ENCODE measurements at regions not wholly inside any gene's neighbourhood (a gene's known extent, or its start where the extent isn't known, plus 50 kb on each side); places are given as distances from the start of the nearest gene placed in this dataset.

GRCh38 chr2:39538718-39539117 is 101.6 kb upstream of the MAP4K3 start:
- no peak for TF ChIP-seq CTCF (IDR thresholded peaks at IDR 0.05; ENCODE audit: insufficient read depth, low read length)
- no peak overlapping the region for H3K4me3 ChIP-seq (ENCODE audit: low read depth, low read length)
- DNase-seq (ENCODE audit: low read depth): no peak

- DNase-seq (ENCODE audit: low read depth): no peak
- no peak overlapping the region for H3K4me3 ChIP-seq (ENCODE audit: low read depth, low read length)
- no peak for TF ChIP-seq CTCF (IDR thresholded peaks at IDR 0.05; ENCODE audit: insufficient read depth, low read length)
Observed at GRCh38 chr2:39540414-39540813, 103.3 kb upstream of the MAP4K3 start.

GRCh38 chr2:39541011-39541930 is 104.2 kb upstream of the MAP4K3 start:
- DNase-seq (ENCODE audit: low read depth): no peak
- TF ChIP-seq CTCF (IDR thresholded peaks at IDR 0.05; ENCODE audit: insufficient read depth, low read length): no peak
- H3K4me3 ChIP-seq (ENCODE audit: low read depth, low read length): no peak overlapping the region

GRCh38 chr2:39542523-39542922 is 105.4 kb upstream of the MAP4K3 start:
- no peak for DNase-seq (ENCODE audit: low read depth)
- no peak overlapping the region for H3K4me3 ChIP-seq (ENCODE audit: low read depth, low read length)
- no peak for TF ChIP-seq CTCF (IDR thresholded peaks at IDR 0.05; ENCODE audit: insufficient read depth, low read length)

DNA sequence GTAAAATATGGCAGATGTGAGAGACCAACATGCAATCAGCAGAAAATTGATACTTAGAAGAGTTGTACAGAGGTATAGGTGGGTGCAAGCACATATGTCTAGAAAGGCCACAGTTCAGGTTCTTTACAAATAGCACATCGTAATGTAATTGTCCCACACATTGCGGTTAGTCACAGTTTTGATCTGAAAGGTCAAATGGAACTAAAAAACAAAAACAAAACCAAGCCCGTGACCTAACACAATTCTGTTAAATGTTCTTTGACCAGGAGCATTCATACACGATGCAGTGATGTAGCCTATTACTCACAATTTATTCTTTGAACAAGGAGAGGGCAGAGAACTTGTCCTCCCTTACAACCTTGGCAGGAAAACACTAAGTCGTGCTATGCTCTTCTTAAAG is 108.9 kb upstream of the MAP4K3 start:
- no peak for TF ChIP-seq CTCF (IDR thresholded peaks at IDR 0.05; ENCODE audit: insufficient read depth, low read length)
- H3K4me3 ChIP-seq (ENCODE audit: low read depth, low read length): no peak overlapping the region
- DNase-seq (ENCODE audit: low read depth): no peak

DNA sequence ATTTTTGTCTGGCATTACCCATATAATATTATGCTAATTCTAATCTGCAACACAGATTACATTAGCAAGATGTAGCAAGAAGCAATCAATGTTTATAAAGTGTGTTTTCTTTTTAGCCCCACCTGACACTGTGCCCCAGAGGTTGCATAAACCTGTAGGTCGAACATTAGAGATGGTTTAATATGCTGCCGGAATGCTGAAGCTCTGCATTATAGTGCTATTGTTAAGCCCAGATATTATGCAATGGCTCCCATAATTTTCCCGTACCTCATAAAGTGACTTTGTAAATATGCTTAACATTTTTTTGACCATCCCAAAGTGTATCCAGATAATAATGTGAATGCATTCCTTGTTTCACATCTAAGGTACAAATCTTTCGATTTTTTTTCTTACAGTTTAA is 109.3 kb upstream of the MAP4K3 start:
- no peak for TF ChIP-seq CTCF (IDR thresholded peaks at IDR 0.05; ENCODE audit: insufficient read depth, low read length)
- H3K4me3 ChIP-seq (ENCODE audit: low read depth, low read length): no peak overlapping the region
- no peak for DNase-seq (ENCODE audit: low read depth)

Data from fibroblast of the aortic adventitia (primary cell).